Smooth muscle cell (in vitro differentiated cells): ENCODE measurements at regions not wholly inside any gene's neighbourhood (a gene's known extent, or its start where the extent isn't known, plus 50 kb on each side); places are given as distances from the start of the nearest gene placed in this dataset.

ENCODE experiments used
- DNase-seq: peaks from one replicate; lab custom pipeline; 2025; ENCODE audit not compliant: unreplicated experiment; lab: John Stamatoyannopoulos, UW
- H2AFZ ChIP-seq: fragments of 200-600 bp; sonication (generic); 2 replicates; pipeline ENCODE4 v1.6.0; 2016; ENCODE audit warnings: antibody characterized with exemption, low read depth, mild to moderate bottlenecking
- H3F3A ChIP-seq: fragments of 200-600 bp; sonication (generic); 2 replicates; pipeline ENCODE4 v1.6.0; 2017; ENCODE audit warnings: antibody characterized with exemption, low read depth
- H3K27ac ChIP-seq: fragments of 200-600 bp; sonication (generic); 2 replicates; pipeline ENCODE4 v1.5.1; 2016; ENCODE audit warnings: low read depth, mild to moderate bottlenecking
- H3K27me3 ChIP-seq: fragments of 200-600 bp; sonication (generic); 2 replicates; pipeline ENCODE4 v1.6.1; 2016; ENCODE audit warnings: low read depth, mild to moderate bottlenecking
- H3K36me3 ChIP-seq: fragments of 200-600 bp; sonication (generic); 2 replicates; pipeline ENCODE4 v1.5.1; 2016; ENCODE audit warnings: low read depth
- H3K4me1 ChIP-seq: fragments of 200-600 bp; sonication (generic); 2 replicates; pipeline ENCODE4 v1.5.1; 2016; ENCODE audit warnings: low read depth
- H3K4me2 ChIP-seq: fragments of 200-600 bp; sonication (generic); 2 replicates; pipeline ENCODE4 v1.6.0; 2016; ENCODE audit warnings: mild to moderate bottlenecking
- H3K4me3 ChIP-seq: fragments of 200-600 bp; sonication (generic); 2 replicates; pipeline ENCODE4 v1.5.1; 2016; ENCODE audit warnings: mild to moderate bottlenecking
- H3K79me2 ChIP-seq: fragments of 200-600 bp; sonication (generic); 2 replicates; pipeline ENCODE4 v1.6.0; 2016; ENCODE audit warnings: low read depth, mild to moderate bottlenecking
- H3K9ac ChIP-seq: fragments of 200-600 bp; sonication (generic); 2 replicates; pipeline ENCODE4 v1.6.0; 2016; ENCODE audit warnings: low read depth
- H3K9me3 ChIP-seq: fragments of 200-600 bp; sonication (generic); replicated peaks from 2 replicates; pipeline ENCODE4 v1.5.1; 2016; ENCODE audit warnings: low read depth
- H4K20me1 ChIP-seq: fragments of 200-600 bp; sonication (generic); 2 replicates; pipeline ENCODE4 v1.6.0; 2016; ENCODE audit warnings: low read depth
- WGBS: methylation state at CpG from one replicate; pipeline ENCODE4 v1.1.7; 2016; ENCODE audit warnings: low lambda C conversion rate; 5-methylcytosine and 5-hydroxymethylcytosine counted together
- TF ChIP-seq, protein P1 (sequence below): fragments of 200-600 bp; sonication (generic); IDR thresholded peaks from 2 replicates; pipeline ENCODE4 v1.5.1; 2017; ENCODE audit warnings: borderline replicate concordance, mild to moderate bottlenecking, antibody characterized with exemption; ENCODE audit not compliant: insufficient read depth, poor library complexity, severe bottlenecking

DNA sequence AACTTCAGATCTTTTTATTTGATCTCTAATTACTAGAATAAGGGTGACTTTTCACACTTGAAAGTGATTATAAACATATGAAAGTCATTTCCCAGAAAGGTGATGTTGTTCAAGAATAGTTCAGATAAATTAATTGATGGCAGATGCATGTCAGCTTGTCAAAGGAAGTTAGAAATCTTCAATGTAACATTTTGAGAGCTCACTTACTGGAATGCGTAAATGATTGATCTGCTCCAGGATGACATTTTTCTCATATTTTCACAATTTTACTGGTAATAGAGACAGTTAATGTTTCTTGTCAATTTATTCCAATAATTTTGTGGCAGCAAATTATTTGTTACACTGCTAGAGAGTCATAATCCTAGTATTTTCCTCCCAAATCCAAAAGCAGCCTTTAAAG is 424.2 kb downstream of the PLA2G4A start:
- Histone ChIP-seq H3K9ac (no peak overlapping the region), H3K27ac (no peak overlapping the region), H4K20me1 (no peaks in the 10 kb centered on the region), H3K4me2 (no peak overlapping the region), H3K27me3 (no peaks in the 10 kb centered on the region), H2AFZ (no peak overlapping the region), H3K9me3 (no peaks in the 10 kb centered on the region), H3F3A (no peaks in the 10 kb centered on the region), H3K36me3 (no peaks in the 10 kb centered on the region), H3K4me1 (no peaks in the 10 kb centered on the region), H3K79me2 (no peaks in the 10 kb centered on the region), H3K4me3 (no peak overlapping the region)
- TF ChIP-seq, protein P1, sequence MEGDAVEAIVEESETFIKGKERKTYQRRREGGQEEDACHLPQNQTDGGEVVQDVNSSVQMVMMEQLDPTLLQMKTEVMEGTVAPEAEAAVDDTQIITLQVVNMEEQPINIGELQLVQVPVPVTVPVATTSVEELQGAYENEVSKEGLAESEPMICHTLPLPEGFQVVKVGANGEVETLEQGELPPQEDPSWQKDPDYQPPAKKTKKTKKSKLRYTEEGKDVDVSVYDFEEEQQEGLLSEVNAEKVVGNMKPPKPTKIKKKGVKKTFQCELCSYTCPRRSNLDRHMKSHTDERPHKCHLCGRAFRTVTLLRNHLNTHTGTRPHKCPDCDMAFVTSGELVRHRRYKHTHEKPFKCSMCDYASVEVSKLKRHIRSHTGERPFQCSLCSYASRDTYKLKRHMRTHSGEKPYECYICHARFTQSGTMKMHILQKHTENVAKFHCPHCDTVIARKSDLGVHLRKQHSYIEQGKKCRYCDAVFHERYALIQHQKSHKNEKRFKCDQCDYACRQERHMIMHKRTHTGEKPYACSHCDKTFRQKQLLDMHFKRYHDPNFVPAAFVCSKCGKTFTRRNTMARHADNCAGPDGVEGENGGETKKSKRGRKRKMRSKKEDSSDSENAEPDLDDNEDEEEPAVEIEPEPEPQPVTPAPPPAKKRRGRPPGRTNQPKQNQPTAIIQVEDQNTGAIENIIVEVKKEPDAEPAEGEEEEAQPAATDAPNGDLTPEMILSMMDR = no peak
- DNase-seq = no peak
- WGBS = 100% methylated on average over 1 of the region's 1 CpG

DNA sequence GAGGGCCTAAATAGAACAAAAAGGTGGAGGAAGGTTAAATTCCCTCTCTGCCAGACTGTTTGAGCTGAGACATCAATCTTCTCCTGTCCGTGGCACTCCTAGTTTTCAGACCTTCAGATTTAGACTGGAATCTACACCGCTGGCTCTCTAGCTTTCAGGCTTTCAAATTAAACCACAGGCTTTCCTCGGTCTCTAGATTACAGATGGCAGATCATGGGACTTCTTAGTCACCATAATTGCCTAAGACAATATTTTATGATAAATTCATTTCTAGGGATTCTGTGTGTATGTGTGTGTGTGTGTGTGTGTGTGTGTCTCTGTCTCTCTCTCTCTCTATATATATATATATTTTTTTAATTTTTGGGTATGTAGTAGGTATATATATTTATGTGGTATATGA is 428.7 kb downstream of the PLA2G4A start:
- Histone ChIP-seq H3K9ac (no peak overlapping the region), H3K36me3 (no peaks in the 10 kb centered on the region), H3K4me2 (no peak overlapping the region), H4K20me1 (no peaks in the 10 kb centered on the region), H3K4me1 (no peaks in the 10 kb centered on the region), H3K79me2 (no peaks in the 10 kb centered on the region), H3K27me3 (no peaks in the 10 kb centered on the region), H2AFZ (no peak overlapping the region), H3K27ac (no peak overlapping the region), H3K9me3 (no peaks in the 10 kb centered on the region), H3K4me3 (no peak overlapping the region), H3F3A (no peaks in the 10 kb centered on the region)
- 59% methylated on average over 3 of the region's 3 CpGs for WGBS
- TF ChIP-seq, protein P1 = no peak
- no peak for DNase-seq

DNA sequence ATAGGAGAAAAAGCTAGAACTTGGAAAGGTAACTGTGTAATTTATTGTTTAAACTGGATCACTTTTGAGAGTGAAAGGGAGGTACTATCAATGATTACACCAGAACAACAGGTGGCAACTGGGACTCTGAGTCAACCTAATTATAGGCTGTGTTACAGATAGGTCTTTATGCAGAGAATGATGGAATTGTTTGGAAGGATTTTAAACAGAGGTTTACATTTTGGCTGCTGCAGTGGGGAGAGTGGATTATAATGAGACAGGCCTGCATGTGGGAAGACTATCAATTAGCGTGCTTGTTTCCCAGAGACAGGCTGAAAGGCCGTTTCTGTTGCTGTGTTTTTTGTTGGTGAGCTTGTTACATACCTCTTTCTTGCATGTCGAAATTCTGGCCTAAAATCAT is 432.9 kb downstream of the PLA2G4A start:
- Histone ChIP-seq H4K20me1 (no peaks in the 10 kb centered on the region), H3K79me2 (no peaks in the 10 kb centered on the region), H3K36me3 (no peaks in the 10 kb centered on the region), H3K27me3 (no peaks in the 10 kb centered on the region), H3K4me2 (no peak overlapping the region), H3K4me1 (no peaks in the 10 kb centered on the region), H2AFZ (no peak overlapping the region), H3K9ac (no peak overlapping the region), H3K4me3 (no peak overlapping the region), H3K27ac (no peak overlapping the region), H3K9me3 (no peaks in the 10 kb centered on the region), H3F3A (no peaks in the 10 kb centered on the region)
- DNase-seq = no peak
- TF ChIP-seq, protein P1 = no peak
- WGBS = 63% methylated on average over 3 of the region's 3 CpGs

DNA sequence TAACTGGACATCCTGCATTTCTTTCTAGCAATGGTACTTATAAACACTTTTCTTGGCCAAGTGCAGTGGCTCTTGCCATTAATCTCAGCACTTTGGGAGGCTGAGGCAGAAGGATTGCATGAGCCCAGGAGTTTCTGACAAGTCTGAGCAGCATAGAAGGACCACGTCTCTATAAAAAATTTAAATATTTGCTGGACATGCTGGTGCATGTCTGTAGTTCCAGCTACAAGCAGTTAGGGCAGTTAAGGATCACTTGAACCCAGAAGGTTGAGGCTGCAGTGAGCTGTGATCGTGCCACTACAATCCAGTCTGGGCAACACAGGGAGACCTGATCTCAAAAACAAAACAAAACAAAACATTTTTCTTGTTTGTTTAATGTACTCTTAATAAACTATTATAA is 434.0 kb downstream of the PLA2G4A start:
- TF ChIP-seq, protein P1 = no peak
- WGBS = 66% methylated on average over 2 of the region's 2 CpGs

More for the DNA sequence above, 434.0 kb downstream of the PLA2G4A start:
- Histone ChIP-seq H3K4me3 (no peak overlapping the region), H3K9ac (no peak overlapping the region), H4K20me1 (no peaks in the 10 kb centered on the region), H3K27ac (no peak overlapping the region), H3K4me1 (no peaks in the 10 kb centered on the region), H3K4me2 (no peak overlapping the region), H3F3A (no peaks in the 10 kb centered on the region), H3K36me3 (no peaks in the 10 kb centered on the region), H3K27me3 (no peaks in the 10 kb centered on the region), H2AFZ (no peak overlapping the region), H3K79me2 (no peaks in the 10 kb centered on the region), H3K9me3 (no peaks in the 10 kb centered on the region)
- DNase-seq = no peak
